Stimulated activated CD4-positive, alpha-beta T cell treated with anti-CD3 and anti-CD28 coated beads, Interleukin-2, amount 100 ng/mL, for 24 hours (primary cell): ENCODE measurements at regions not wholly inside any gene's neighbourhood (a gene's known extent, or its start where the extent isn't known, plus 50 kb on each side); places are given as distances from the start of the nearest gene placed in this dataset.

Source experiments
- DNase-seq, 2 donors: peaks; one replicate each; pipeline ENCODE4 v3.0.0-alpha.2; 2020

- no peak for DNase-seq
These were observed 127.7 kb upstream of the LRFN2 start for GRCh38 chr6:40714576-40715564.

GRCh38 chr6:40714143-40714542 is 127.0 kb upstream of the LRFN2 start:
- DNase-seq = no peak

GRCh38 chr6:40713002-40713719 is 126.0 kb upstream of the LRFN2 start:
- DNase-seq = no peak

- no peak for DNase-seq
These were observed 123.6 kb upstream of the LRFN2 start for GRCh38 chr6:40710626-40711330.

- no peak for DNase-seq
These were observed 120.9 kb upstream of the LRFN2 start for GRCh38 chr6:40708049-40708448.

GRCh38 chr6:40706178-40706577 is 119.0 kb upstream of the LRFN2 start:
- no peak for DNase-seq

GRCh38 chr6:40705354-40705753 is 118.2 kb upstream of the LRFN2 start:
- DNase-seq = no peak

GRCh38 chr6:40701352-40702007 is 114.3 kb upstream of the LRFN2 start:
- DNase-seq = no peak

GRCh38 chr6:40700006-40700580 is 112.9 kb upstream of the LRFN2 start:
- DNase-seq = no peak

- no peak for DNase-seq
These were observed 108.7 kb upstream of the LRFN2 start for GRCh38 chr6:40695750-40696415.

- no peak for DNase-seq
These were observed 108.0 kb upstream of the LRFN2 start for GRCh38 chr6:40695114-40695513.

- DNase-seq = no peak
These were observed 106.6 kb upstream of the LRFN2 start for GRCh38 chr6:40693768-40694167.

GRCh38 chr6:40692337-40692736 is 105.2 kb upstream of the LRFN2 start:
- DNase-seq = no peak

- DNase-seq = no peak
These were observed 102.0 kb upstream of the LRFN2 start for GRCh38 chr6:40689185-40689584.

GRCh38 chr6:40688214-40688761 is 101.1 kb upstream of the LRFN2 start:
- no peak for DNase-seq

- no peak for DNase-seq
These were observed 98.7 kb upstream of the LRFN2 start for GRCh38 chr6:40685862-40686261.

- no peak for DNase-seq
These were observed 94.5 kb upstream of the LRFN2 start for GRCh38 chr6:40681622-40682021.

GRCh38 chr6:40678941-40679340 is 91.8 kb upstream of the LRFN2 start:
- no peak for DNase-seq

GRCh38 chr6:40674170-40674569 is 87.0 kb upstream of the LRFN2 start:
- DNase-seq = no peak

- no peak for DNase-seq
These were observed 84.9 kb upstream of the LRFN2 start for GRCh38 chr6:40672087-40672486.

GRCh38 chr6:40671694-40672050 is 84.5 kb upstream of the LRFN2 start:
- DNase-seq = no peak
